ENCODE measurements at regions not wholly inside any gene's neighbourhood (a gene's known extent, or its start where the extent isn't known, plus 50 kb on each side); places are given as distances from the start of the nearest gene placed in this dataset.

GRCh38 chr3:196141052-196141865 lies 59.4 kb upstream of the TFRC start (continued):
- TF ChIP-seq ZNF462 (CRISPR knock-in tag; IDR thresholded peaks at IDR 0.05) (no peak), EZH2phosphoT487 (IDR thresholded peaks at IDR 0.05; ENCODE audit: unreplicated experiment) (no peak), CTCF (conservative IDR thresholded peaks at IDR 0.05; ENCODE audit: low read depth in 2 of 2) (no peak), ETS1 (IDR thresholded peaks at IDR 0.05) (no peak), JUNB (IDR thresholded peaks at IDR 0.05; ENCODE audit: unreplicated experiment) (no peak), CREB1 (CRISPR knock-in tag; IDR thresholded peaks at IDR 0.05; ENCODE audit: low read depth) (no peak), ZNF114 (CRISPR knock-in tag; IDR thresholded peaks at IDR 0.05) (no peak), ZNF331 (CRISPR knock-in tag; IDR thresholded peaks at IDR 0.05; ENCODE audit: low read depth) (no peak), STAT1 (IDR thresholded peaks at IDR 0.05; ENCODE audit: unreplicated experiment) (no peak)
